Lower leg skin (tissue), 4 donors: ENCODE measurements at regions not wholly inside any gene's neighbourhood (a gene's known extent, or its start where the extent isn't known, plus 50 kb on each side); places are given as distances from the start of the nearest gene placed in this dataset.

Experiments
- DNase-seq, 2 donors: peaks; one replicate each; pipeline ENCODE4 v3.0.0-alpha.2; 2019; ENCODE audit warnings: low spot score in 2 of 2
- H3K4me3 ChIP-seq: fragments of 200-600 bp; sonication (generic); 2 replicates; pipeline ENCODE4 v1.5.1; 2017; ENCODE audit warnings: mild to moderate bottlenecking, low read depth; ENCODE audit not compliant: poor library complexity, severe bottlenecking
- POLR2A ChIP-seq, 2 donors: fragments of 450-650 bp; IDR thresholded peaks; one replicate each; pipeline ENCODE4 v1.6.1; 2016 to 2017; ENCODE audit warnings: antibody characterized with exemption in 2 of 2, mild to moderate bottlenecking in 1 of 2, moderate library complexity in 1 of 2
- WGBS, 2 donors: methylation state at CpG; one replicate each; pipeline ENCODE4 v1.1.5; 2018; 5-methylcytosine and 5-hydroxymethylcytosine counted together
- intact Hi-C: fragments of 100-400 bp; cut with DNase I; formaldehyde crosslinking; loops from one replicate; pipeline ENCODE4 v1.15.0; 2023; ENCODE audit warnings: low total_unique reads
- TF ChIP-seq, protein P1 (sequence below), 3 donors: fragments of 450-650 bp; IDR thresholded peaks; one replicate each; pipeline ENCODE4 v1.5.1; 2016; ENCODE audit warnings: antibody characterized with exemption in 3 of 3, mild to moderate bottlenecking in 3 of 3, moderate library complexity in 2 of 3

DNA sequence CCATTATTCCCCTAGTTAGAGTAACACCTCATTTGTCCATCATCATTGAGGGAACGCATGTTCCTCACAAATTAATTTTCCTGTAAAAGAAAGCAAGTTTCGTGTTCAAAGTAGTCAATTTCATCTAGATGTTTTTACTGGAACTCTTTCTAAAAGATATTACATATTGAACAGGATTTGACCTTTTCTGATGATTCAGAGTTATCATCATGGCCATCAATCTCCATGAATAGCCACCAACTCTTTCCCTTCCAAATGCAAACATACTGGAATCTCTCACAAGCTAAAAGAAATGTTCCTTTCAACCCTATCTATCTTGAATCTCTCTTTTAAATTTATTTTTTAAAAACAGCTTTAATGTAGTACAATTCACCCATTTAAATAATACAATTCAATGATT, 263.1 kb upstream of the FAR2 start:
- no peak for DNase-seq
- no peak for TF ChIP-seq POLR2A (IDR thresholded peaks at IDR 0.05)
- TF ChIP-seq, protein P1, sequence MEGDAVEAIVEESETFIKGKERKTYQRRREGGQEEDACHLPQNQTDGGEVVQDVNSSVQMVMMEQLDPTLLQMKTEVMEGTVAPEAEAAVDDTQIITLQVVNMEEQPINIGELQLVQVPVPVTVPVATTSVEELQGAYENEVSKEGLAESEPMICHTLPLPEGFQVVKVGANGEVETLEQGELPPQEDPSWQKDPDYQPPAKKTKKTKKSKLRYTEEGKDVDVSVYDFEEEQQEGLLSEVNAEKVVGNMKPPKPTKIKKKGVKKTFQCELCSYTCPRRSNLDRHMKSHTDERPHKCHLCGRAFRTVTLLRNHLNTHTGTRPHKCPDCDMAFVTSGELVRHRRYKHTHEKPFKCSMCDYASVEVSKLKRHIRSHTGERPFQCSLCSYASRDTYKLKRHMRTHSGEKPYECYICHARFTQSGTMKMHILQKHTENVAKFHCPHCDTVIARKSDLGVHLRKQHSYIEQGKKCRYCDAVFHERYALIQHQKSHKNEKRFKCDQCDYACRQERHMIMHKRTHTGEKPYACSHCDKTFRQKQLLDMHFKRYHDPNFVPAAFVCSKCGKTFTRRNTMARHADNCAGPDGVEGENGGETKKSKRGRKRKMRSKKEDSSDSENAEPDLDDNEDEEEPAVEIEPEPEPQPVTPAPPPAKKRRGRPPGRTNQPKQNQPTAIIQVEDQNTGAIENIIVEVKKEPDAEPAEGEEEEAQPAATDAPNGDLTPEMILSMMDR (IDR thresholded peaks at IDR 0.05) = no peak
- intact Hi-C loops = no loop called here
- no peak overlapping the region for H3K4me3 ChIP-seq
- 69 to 74% methylated on average over 2 of the region's 2 CpGs for WGBS, 2 donors

DNA sequence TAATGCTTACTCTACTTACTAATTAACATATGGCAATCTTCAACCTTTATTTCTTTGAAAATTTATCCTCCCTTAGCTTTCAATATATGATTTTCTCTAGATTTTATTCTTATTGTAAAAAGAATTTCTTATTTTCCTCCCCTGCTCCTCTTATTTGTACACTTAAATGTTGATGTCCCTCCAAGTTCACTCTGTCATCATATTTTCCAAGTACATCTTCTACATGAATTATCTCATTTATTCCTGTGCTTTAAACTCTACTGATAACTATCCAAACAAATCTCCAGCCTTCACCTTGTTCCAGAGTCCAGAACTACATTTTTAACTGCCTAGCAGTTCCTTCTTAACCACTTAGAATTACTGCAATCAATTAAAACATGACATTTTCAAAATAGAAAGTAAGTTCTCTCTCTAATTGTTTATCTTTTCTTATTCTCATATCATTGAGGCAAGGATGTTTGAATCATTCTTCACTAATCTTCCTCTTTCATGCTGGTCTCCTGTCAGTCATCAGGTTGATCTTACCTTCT, 261.6 kb upstream of the FAR2 start:
- no peak overlapping the region for H3K4me3 ChIP-seq
- no peak for DNase-seq
- no peak for TF ChIP-seq POLR2A (IDR thresholded peaks at IDR 0.05)
- TF ChIP-seq, protein P1 (IDR thresholded peaks at IDR 0.05) = no peak
- intact Hi-C loops = no loop called here

DNA sequence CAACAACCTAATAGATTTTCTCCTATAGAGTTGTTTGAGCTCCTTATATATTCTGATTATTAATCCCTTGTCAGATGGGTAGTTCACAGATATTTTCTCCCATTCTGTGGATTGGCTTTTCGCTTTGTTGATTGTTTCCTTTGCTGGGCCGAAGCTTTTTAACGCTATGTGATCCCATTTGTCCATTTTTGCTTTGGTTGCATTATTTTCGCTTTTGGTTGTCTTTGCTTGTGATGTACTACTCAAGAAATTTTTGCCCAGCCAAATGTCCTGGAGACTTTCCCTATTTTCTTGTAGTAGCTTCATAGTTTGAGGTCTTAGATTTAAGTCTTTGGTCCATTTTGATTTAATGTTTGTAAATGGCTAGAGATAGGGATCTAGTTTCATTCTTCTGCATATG, 258.4 kb upstream of the FAR2 start:
- no peak overlapping the region for H3K4me3 ChIP-seq
- DNase-seq = no peak
- WGBS, 2 donors = 93 to 99% methylated on average over 4 of the region's 4 CpGs
- TF ChIP-seq POLR2A (IDR thresholded peaks at IDR 0.05) = no peak
- TF ChIP-seq, protein P1 (IDR thresholded peaks at IDR 0.05) = no peak
- intact Hi-C loops = loop anchor here (5.0 kb wide), 1 partner anchor 178 kb away; no protein-coding TSS in a partner anchor

DNA sequence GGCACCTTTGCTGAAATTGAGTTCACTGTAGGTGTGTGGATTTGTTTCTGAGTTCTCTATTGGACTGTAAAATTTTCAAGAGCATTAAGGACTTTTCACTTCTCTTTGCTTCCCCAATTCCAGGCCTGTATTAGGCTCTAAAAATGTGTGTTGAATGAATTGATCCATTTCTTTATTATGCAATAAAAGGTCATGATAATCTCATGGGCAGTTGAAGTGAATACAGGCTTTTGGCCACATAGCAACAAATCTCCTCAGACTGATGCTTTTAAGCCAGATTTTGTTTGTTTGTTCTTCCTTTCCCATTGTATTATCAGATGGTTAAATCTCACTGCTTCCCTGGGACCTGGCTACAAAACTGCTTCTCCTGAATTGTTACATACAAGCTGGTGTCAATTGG, 258.0 kb upstream of the FAR2 start:
- intact Hi-C loops = loop anchor here (5.0 kb wide), 1 partner anchor 179 kb away; no protein-coding TSS in a partner anchor
- TF ChIP-seq, protein P1 (IDR thresholded peaks at IDR 0.05) = no peak
- TF ChIP-seq POLR2A (IDR thresholded peaks at IDR 0.05) = no peak
- no peak for DNase-seq
- no peak overlapping the region for H3K4me3 ChIP-seq

DNA sequence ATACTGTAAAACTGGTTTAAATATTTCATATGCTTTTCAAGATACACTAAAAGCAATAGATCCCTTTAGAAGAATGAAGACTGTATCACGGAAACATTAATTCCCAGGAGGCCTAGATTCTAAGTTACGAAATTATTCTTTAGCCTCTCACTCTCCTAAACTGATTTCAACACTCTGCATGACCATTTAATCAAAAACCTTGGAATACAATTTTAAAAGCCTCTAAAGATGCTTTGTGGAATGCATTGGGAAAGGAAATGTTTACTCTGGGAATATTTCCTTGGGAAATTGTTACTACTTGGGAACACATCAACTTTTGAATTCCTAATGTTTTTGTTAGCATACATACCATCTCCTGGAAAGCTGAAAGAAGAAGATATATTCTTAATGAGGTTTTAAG, 255.7 kb upstream of the FAR2 start:
- TF ChIP-seq POLR2A (IDR thresholded peaks at IDR 0.05) = no peak
- TF ChIP-seq, protein P1 (IDR thresholded peaks at IDR 0.05) = no peak
- 52 to 61% methylated on average over 2 of the region's 2 CpGs for WGBS, 2 donors
- intact Hi-C loops = loop anchor here (5.0 kb wide), 1 partner anchor 181 kb away; no protein-coding TSS in a partner anchor

DNA sequence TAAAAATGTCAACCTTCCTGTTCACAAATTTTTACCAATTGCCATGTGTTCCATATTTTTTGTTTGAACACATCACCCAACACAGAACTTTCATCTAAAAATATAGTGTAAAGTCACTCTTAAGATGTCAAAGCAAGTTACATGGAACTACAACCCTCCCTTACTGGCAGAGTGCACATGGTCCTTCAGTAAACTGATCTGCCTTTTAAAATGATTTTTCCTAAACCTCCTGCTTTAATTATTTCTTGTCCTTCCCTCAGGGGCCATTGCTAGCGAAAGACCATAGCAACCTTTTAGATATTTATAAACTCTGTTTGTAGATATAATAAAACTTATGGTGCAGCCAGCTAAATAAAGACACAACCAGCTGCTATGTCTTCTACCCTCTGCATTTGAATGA, 255.2 kb upstream of the FAR2 start:
- 66 to 73% methylated on average over 1 of the region's 1 CpG for WGBS, 2 donors
- TF ChIP-seq, protein P1 (IDR thresholded peaks at IDR 0.05) = no peak
- H3K4me3 ChIP-seq = no peak overlapping the region
- intact Hi-C loops = loop anchor here (5.0 kb wide), 1 partner anchor 182 kb away; no protein-coding TSS in a partner anchor
- DNase-seq = no peak

More for the DNA sequence above, 255.7 kb upstream of the FAR2 start:
- no peak for DNase-seq
- H3K4me3 ChIP-seq = no peak overlapping the region
